ENCODE measurements at regions not wholly inside any gene's neighbourhood (a gene's known extent, or its start where the extent isn't known, plus 50 kb on each side); places are given as distances from the start of the nearest gene placed in this dataset.

GRCh38 chr11:86885311-86885710, 69.9 kb downstream of the FZD4 start:
- no peaks in the 10 kb centered on the region for H3K27me3 ChIP-seq (ENCODE audit: control insufficient read depth, insufficient read depth, low read length, poor library complexity, severe bottlenecking)
- H3K27ac ChIP-seq (ENCODE audit: low read depth, low read length): no peak overlapping the region
- Mint-ChIP-seq H3K36me3 (ENCODE audit: low read depth) (no peaks in the 10 kb centered on the region), H3K27ac (no peak overlapping the region), H3K4me3 (no peak overlapping the region), H3K9me3 (peaks cover 2% of the 10 kb centered on the region), H3K4me1 (no peaks in the 10 kb centered on the region), H3K27me3 (ENCODE audit: insufficient read depth) (peaks cover 9% of the 10 kb centered on the region)
- TF ChIP-seq CTCF (conservative IDR thresholded peaks at IDR 0.05): no peak
- 88 to 90% methylated on average over 3 of the region's 3 CpGs for WGBS, 2 experiments (ENCODE audit: insufficient coverage in 1 of 2, insufficient read length in 1 of 2)
- no peak overlapping the region for H3K9ac ChIP-seq (ENCODE audit: extremely low read depth, low read length, poor library complexity, severe bottlenecking)
- no peaks in the 10 kb centered on the region for H3K36me3 ChIP-seq (ENCODE audit: control insufficient read depth, insufficient read depth, low read length)
- H3K9me3 ChIP-seq (ENCODE audit: control insufficient read depth, low read length): no peaks in the 10 kb centered on the region
- no peak overlapping the region for H3K4me3 ChIP-seq (ENCODE audit: low read length)
- no peaks in the 10 kb centered on the region for H3K4me1 ChIP-seq (ENCODE audit: control insufficient read depth, insufficient read depth, low read length)
- DNase-seq: no peak

- H3K27me3 Mint-ChIP-seq (ENCODE audit: insufficient read depth): peaks cover 9% of the 10 kb centered on the region
- H3K36me3 Mint-ChIP-seq (ENCODE audit: low read depth): no peaks in the 10 kb centered on the region
- Histone ChIP-seq H3K4me1 (ENCODE audit: control insufficient read depth, insufficient read depth, low read length) (no peaks in the 10 kb centered on the region), H3K27ac (ENCODE audit: low read depth, low read length) (no peak overlapping the region), H3K4me3 (ENCODE audit: low read length) (no peak overlapping the region), H3K9me3 (ENCODE audit: control insufficient read depth, low read length) (no peaks in the 10 kb centered on the region), H3K9ac (ENCODE audit: extremely low read depth, low read length, poor library complexity, severe bottlenecking) (no peak overlapping the region), H3K36me3 (ENCODE audit: control insufficient read depth, insufficient read depth, low read length) (no peaks in the 10 kb centered on the region), H3K27me3 (ENCODE audit: control insufficient read depth, insufficient read depth, low read length, poor library complexity, severe bottlenecking) (no peaks in the 10 kb centered on the region)
- no peak overlapping the region for H3K27ac Mint-ChIP-seq
- no peak for TF ChIP-seq CTCF (conservative IDR thresholded peaks at IDR 0.05)
- H3K9me3 Mint-ChIP-seq: no peaks in the 10 kb centered on the region
- H3K4me1 Mint-ChIP-seq: no peaks in the 10 kb centered on the region
- no peak overlapping the region for H3K4me3 Mint-ChIP-seq
- 96 to 97% methylated on average over 4 to 5 of the region's 5 CpGs for WGBS, 2 experiments (ENCODE audit: insufficient coverage in 1 of 2, insufficient read length in 1 of 2)
- DNase-seq: no peak
Observed at GRCh38 chr11:86888164-86889000, 66.8 kb downstream of the FZD4 start.

GRCh38 chr11:86889001-86889341, 66.2 kb downstream of the FZD4 start:
- DNase-seq: no peak
- no peak for TF ChIP-seq CTCF (conservative IDR thresholded peaks at IDR 0.05)
- no peaks in the 10 kb centered on the region for H3K9me3 Mint-ChIP-seq
- Histone ChIP-seq H3K4me3 (ENCODE audit: low read length) (no peak overlapping the region), H3K9ac (ENCODE audit: extremely low read depth, low read length, poor library complexity, severe bottlenecking) (no peak overlapping the region), H3K36me3 (ENCODE audit: control insufficient read depth, insufficient read depth, low read length) (no peaks in the 10 kb centered on the region), H3K27ac (ENCODE audit: low read depth, low read length) (no peak overlapping the region), H3K9me3 (ENCODE audit: control insufficient read depth, low read length) (no peaks in the 10 kb centered on the region), H3K27me3 (ENCODE audit: control insufficient read depth, insufficient read depth, low read length, poor library complexity, severe bottlenecking) (no peaks in the 10 kb centered on the region), H3K4me1 (ENCODE audit: control insufficient read depth, insufficient read depth, low read length) (no peaks in the 10 kb centered on the region)
- no peak overlapping the region for H3K4me3 Mint-ChIP-seq
- H3K4me1 Mint-ChIP-seq: no peaks in the 10 kb centered on the region
- no peak overlapping the region for H3K27ac Mint-ChIP-seq
- H3K27me3 Mint-ChIP-seq (ENCODE audit: insufficient read depth): peaks cover 11% of the 10 kb centered on the region
- 85% methylated on average over 1 of the region's 1 CpG; no CpG with 5 or more reads in 1 of the 2 experiments for WGBS, 2 experiments (ENCODE audit: insufficient coverage in 1 of 2, insufficient read length in 1 of 2)
- no peaks in the 10 kb centered on the region for H3K36me3 Mint-ChIP-seq (ENCODE audit: low read depth)
